ENCODE measurements at regions not wholly inside any gene's neighbourhood (a gene's known extent, or its start where the extent isn't known, plus 50 kb on each side); places are given as distances from the start of the nearest gene placed in this dataset.
A peak's percentile ranks its signal among the peaks of the same experiment; 100 is the strongest.

- no peak for TF ChIP-seq POLR2A (IDR thresholded peaks at IDR 0.05)
- TF ChIP-seq, protein P1, sequence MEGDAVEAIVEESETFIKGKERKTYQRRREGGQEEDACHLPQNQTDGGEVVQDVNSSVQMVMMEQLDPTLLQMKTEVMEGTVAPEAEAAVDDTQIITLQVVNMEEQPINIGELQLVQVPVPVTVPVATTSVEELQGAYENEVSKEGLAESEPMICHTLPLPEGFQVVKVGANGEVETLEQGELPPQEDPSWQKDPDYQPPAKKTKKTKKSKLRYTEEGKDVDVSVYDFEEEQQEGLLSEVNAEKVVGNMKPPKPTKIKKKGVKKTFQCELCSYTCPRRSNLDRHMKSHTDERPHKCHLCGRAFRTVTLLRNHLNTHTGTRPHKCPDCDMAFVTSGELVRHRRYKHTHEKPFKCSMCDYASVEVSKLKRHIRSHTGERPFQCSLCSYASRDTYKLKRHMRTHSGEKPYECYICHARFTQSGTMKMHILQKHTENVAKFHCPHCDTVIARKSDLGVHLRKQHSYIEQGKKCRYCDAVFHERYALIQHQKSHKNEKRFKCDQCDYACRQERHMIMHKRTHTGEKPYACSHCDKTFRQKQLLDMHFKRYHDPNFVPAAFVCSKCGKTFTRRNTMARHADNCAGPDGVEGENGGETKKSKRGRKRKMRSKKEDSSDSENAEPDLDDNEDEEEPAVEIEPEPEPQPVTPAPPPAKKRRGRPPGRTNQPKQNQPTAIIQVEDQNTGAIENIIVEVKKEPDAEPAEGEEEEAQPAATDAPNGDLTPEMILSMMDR (IDR thresholded peaks at IDR 0.05), result no peak
- WGBS, 2 donors, result 71 to 74% methylated on average over 4 of the region's 4 CpGs
- no peak for DNase-seq (ENCODE audit: low spot score in 2 of 2)
- intact Hi-C loops (cut with DNase I; ENCODE audit: low total_unique reads), result no loop called here
- no peak overlapping the region for H3K4me3 ChIP-seq (ENCODE audit: low read depth, poor library complexity, severe bottlenecking)
Observed at GRCh38 chr20:60261333-60261732, 303.1 kb downstream of the CDH26 start.

- WGBS, 2 donors, result 7 to 9% methylated on average over 4 of the region's 4 CpGs
- no peak for TF ChIP-seq POLR2A (IDR thresholded peaks at IDR 0.05)
- TF ChIP-seq, protein P1 (IDR thresholded peaks at IDR 0.05), result peak in 1 of 3 donors; percentile 35
- H3K4me3 ChIP-seq (ENCODE audit: low read depth, poor library complexity, severe bottlenecking), result no peak overlapping the region
- intact Hi-C loops (cut with DNase I; ENCODE audit: low total_unique reads), result no loop called here
- no peak for DNase-seq (ENCODE audit: low spot score in 2 of 2)
Observed at GRCh38 chr20:60262967-60263603, 304.9 kb downstream of the CDH26 start.

GRCh38 chr20:60263725-60264709 is 305.8 kb downstream of the CDH26 start:
- no peak overlapping the region for H3K4me3 ChIP-seq (ENCODE audit: low read depth, poor library complexity, severe bottlenecking)
- 73% methylated on average over 18 of the region's 18 CpGs for WGBS, 2 donors
- intact Hi-C loops (cut with DNase I; ENCODE audit: low total_unique reads), result no loop called here
- TF ChIP-seq POLR2A (IDR thresholded peaks at IDR 0.05), result no peak
- TF ChIP-seq, protein P1 (IDR thresholded peaks at IDR 0.05), result no peak
- DNase-seq (ENCODE audit: low spot score in 2 of 2), result no peak

GRCh38 chr20:60266177-60266823 is 308.1 kb downstream of the CDH26 start:
- 78 to 79% methylated on average over 9 of the region's 9 CpGs for WGBS, 2 donors
- no peak overlapping the region for H3K4me3 ChIP-seq (ENCODE audit: low read depth, poor library complexity, severe bottlenecking)
- TF ChIP-seq, protein P1 (IDR thresholded peaks at IDR 0.05), result no peak
- no peak for TF ChIP-seq POLR2A (IDR thresholded peaks at IDR 0.05)
- intact Hi-C loops (cut with DNase I; ENCODE audit: low total_unique reads), result no loop called here
- no peak for DNase-seq (ENCODE audit: low spot score in 2 of 2)

DNA sequence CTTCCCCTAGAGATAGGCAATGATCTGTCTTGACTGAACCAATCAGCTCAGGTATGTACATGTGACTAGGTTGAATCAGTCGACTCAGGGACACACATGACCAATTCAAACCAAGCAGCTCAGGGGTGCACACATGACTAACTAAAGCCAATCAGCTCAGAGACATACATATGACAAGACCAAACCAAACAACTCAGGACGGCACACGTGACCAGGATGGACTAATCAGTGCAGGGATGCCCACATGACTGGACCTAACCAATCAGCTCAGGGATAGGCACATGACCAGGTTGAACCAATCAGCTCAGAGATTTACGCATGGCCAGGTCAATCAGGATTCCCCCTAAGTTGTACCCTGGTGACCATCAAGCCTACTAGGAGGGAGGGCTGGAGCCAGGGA is 310.3 kb downstream of the CDH26 start:
- intact Hi-C loops (cut with DNase I; ENCODE audit: low total_unique reads), result no loop called here
- H3K4me3 ChIP-seq (ENCODE audit: low read depth, poor library complexity, severe bottlenecking), result no peak overlapping the region
- DNase-seq (ENCODE audit: low spot score in 2 of 2), result no peak
- WGBS, 2 donors, result 88% methylated on average over 4 of the region's 4 CpGs
- TF ChIP-seq, protein P1 (IDR thresholded peaks at IDR 0.05), result no peak
- TF ChIP-seq POLR2A (IDR thresholded peaks at IDR 0.05), result no peak

Measured in lower leg skin (tissue), 4 donors.